SU-DHL-6 (cell line): ENCODE measurements at regions not wholly inside any gene's neighbourhood (a gene's known extent, or its start where the extent isn't known, plus 50 kb on each side); places are given as distances from the start of the nearest gene placed in this dataset.

ENCODE experiments used
- H2AFZ ChIP-seq: fragments of 200-600 bp; sonication (generic); 2 replicates; pipeline ENCODE4 v1.6.1; 2014; ENCODE audit warnings: low read depth, mild to moderate bottlenecking, moderate library complexity, mixed read lengths, antibody characterized with exemption, low read length; ENCODE audit not compliant: severe bottlenecking
- H3F3A ChIP-seq: fragments of 200-600 bp; shearing (Covaris generic); 2 replicates; pipeline ENCODE4 v1.6.0; 2016; ENCODE audit warnings: antibody characterized with exemption, mild to moderate bottlenecking; ENCODE audit not compliant: insufficient read depth
- H3K27ac ChIP-seq: fragments of 200-600 bp; sonication (generic); 2 replicates; pipeline ENCODE4 v1.5.1; 2016; ENCODE audit warnings: low read depth, mild to moderate bottlenecking, low read length, moderate library complexity, mixed read lengths
- H3K27me3 ChIP-seq: fragments of 200-600 bp; sonication (generic), shearing (Covaris generic); 2 replicates; pipeline ENCODE4 v1.6.0; 2014; ENCODE audit warnings: mild to moderate bottlenecking, low read length
- H3K36me3 ChIP-seq: fragments of 200-600 bp; sonication (generic); 2 replicates; pipeline ENCODE4 v1.6.1; 2014; ENCODE audit warnings: mild to moderate bottlenecking, low read length, mixed read lengths
- H3K4me2 ChIP-seq: fragments of 300-600, 200-600 bp; shearing (Covaris generic), sonication (generic); 2 replicates; pipeline ENCODE4 v1.6.0; 2014; ENCODE audit warnings: low read length, low read depth, mild to moderate bottlenecking; ENCODE audit not compliant: poor library complexity, severe bottlenecking
- H3K4me3 ChIP-seq: fragments of 200-600 bp; sonication (generic); 2 replicates; pipeline ENCODE4 v1.5.1; 2014; ENCODE audit warnings: antibody characterized with exemption, low read length, mild to moderate bottlenecking, mixed read lengths; ENCODE audit not compliant: insufficient read depth, poor library complexity, severe bottlenecking
- H3K79me2 ChIP-seq: fragments of 200-600 bp; sonication (generic); 2 replicates; pipeline ENCODE4 v1.6.1; 2014; ENCODE audit warnings: mild to moderate bottlenecking, low read length, moderate library complexity; ENCODE audit not compliant: insufficient read depth
- H3K9ac ChIP-seq: fragments of 200-600 bp; sonication (generic); 2 replicates; pipeline ENCODE4 v1.7.0; 2014; ENCODE audit warnings: mild to moderate bottlenecking, low read length
- H3K9me2 ChIP-seq: fragments of 200-600 bp; sonication (generic); replicated peaks from 2 replicates; pipeline ENCODE4 v1.6.1; 2014; ENCODE audit warnings: low read length; ENCODE audit not compliant: insufficient read depth
- H3K9me3 ChIP-seq: fragments of 200-600 bp; sonication (generic); 2 replicates; pipeline ENCODE4 v1.6.1; 2014; ENCODE audit warnings: low read length, mixed read lengths; ENCODE audit not compliant: insufficient read depth
- H4K20me1 ChIP-seq: fragments of 200-600 bp; sonication (generic); 2 replicates; pipeline ENCODE4 v1.6.1; 2014; ENCODE audit warnings: low read depth, mild to moderate bottlenecking, antibody characterized with exemption, low read length, moderate library complexity, mixed read lengths
- CTCF ChIP-seq: fragments of 200-600 bp; sonication (generic); IDR thresholded peaks from one replicate; pipeline ENCODE4 v1.5.1; 2017; ENCODE audit warnings: antibody characterized with exemption, mild to moderate bottlenecking, low read length, moderate library complexity; ENCODE audit not compliant: insufficient read depth, poor library complexity, severe bottlenecking
- EZH2phosphoT487 ChIP-seq: fragments of 200-600 bp; sonication (generic), shearing (Covaris generic); conservative IDR thresholded peaks from 2 replicates; pipeline ENCODE4 v1.6.1; 2018; ENCODE audit warnings: mild to moderate bottlenecking, antibody characterized with exemption, low read length, moderate library complexity, mixed read lengths

- Histone ChIP-seq H3K27ac (no peak overlapping the region), H3K9me2 (no peaks in the 10 kb centered on the region), H3K36me3 (no peaks in the 10 kb centered on the region), H3K9ac (no peak overlapping the region), H3K27me3 (no peaks in the 10 kb centered on the region), H3K79me2 (no peaks in the 10 kb centered on the region), H3K9me3 (no peaks in the 10 kb centered on the region), H2AFZ (no peak overlapping the region), H3F3A (no peaks in the 10 kb centered on the region), H4K20me1 (no peaks in the 10 kb centered on the region), H3K4me2 (no peak overlapping the region), H3K4me3 (no peak overlapping the region)
- TF ChIP-seq CTCF, result no peak
These were observed 135.1 kb downstream of the MRM1 start for GRCh38 chr17:36736201-36737156.

- no peak overlapping the region for H3K27ac ChIP-seq
- H3K4me2 ChIP-seq, result no peak overlapping the region
- TF ChIP-seq CTCF (no peak), EZH2phosphoT487 (no peak)
- no peaks in the 10 kb centered on the region for H4K20me1 ChIP-seq
- H3K9ac ChIP-seq, result no peak overlapping the region
- no peaks in the 10 kb centered on the region for H3K9me2 ChIP-seq
- no peaks in the 10 kb centered on the region for H3F3A ChIP-seq
- H3K36me3 ChIP-seq, result no peaks in the 10 kb centered on the region
- no peaks in the 10 kb centered on the region for H3K27me3 ChIP-seq
- H2AFZ ChIP-seq, result no peak overlapping the region
- no peak overlapping the region for H3K4me3 ChIP-seq
- no peaks in the 10 kb centered on the region for H3K9me3 ChIP-seq
- no peaks in the 10 kb centered on the region for H3K79me2 ChIP-seq
These were observed 137.8 kb downstream of the MRM1 start for GRCh38 chr17:36739208-36739607.

- H3K79me2 ChIP-seq, result no peaks in the 10 kb centered on the region
- no peak overlapping the region for H3K9ac ChIP-seq
- H3K9me2 ChIP-seq, result no peaks in the 10 kb centered on the region
- H3K27ac ChIP-seq, result no peak overlapping the region
- no peaks in the 10 kb centered on the region for H3K9me3 ChIP-seq
- H3K27me3 ChIP-seq, result no peaks in the 10 kb centered on the region
- H3K4me3 ChIP-seq, result no peak overlapping the region
- H2AFZ ChIP-seq, result no peak overlapping the region
- H3F3A ChIP-seq, result no peaks in the 10 kb centered on the region
- H3K4me2 ChIP-seq, result no peak overlapping the region
- H3K36me3 ChIP-seq, result no peaks in the 10 kb centered on the region
- no peaks in the 10 kb centered on the region for H4K20me1 ChIP-seq
- TF ChIP-seq CTCF (no peak), EZH2phosphoT487 (no peak)
These were observed 138.8 kb downstream of the MRM1 start for GRCh38 chr17:36740157-36740556.
